Gastroesophageal sphincter (tissue), 4 donors: ENCODE measurements at regions not wholly inside any gene's neighbourhood (a gene's known extent, or its start where the extent isn't known, plus 50 kb on each side); places are given as distances from the start of the nearest gene placed in this dataset.

Source experiments
- ATAC-seq: fragments of 150-250 bp; one replicate; pipeline ENCODE4 v1.9.1; 2016; ENCODE audit warnings: mild to moderate bottlenecking, moderate library complexity
- H3K27ac ChIP-seq, 4 donors: fragments of 200-600 bp; sonication (generic) in 3 of 4; 1 replicate in 3 of 4; 2 replicates in 1 of 4; pipeline ENCODE4 v1.5.1; 2016 to 2019
- H3K27me3 ChIP-seq: fragments of 200-600 bp; sonication (generic); one replicate; pipeline ENCODE4 v1.5.1; 2019
- H3K36me3 ChIP-seq, 2 donors: fragments of 200-600 bp; sonication (generic); one replicate each; pipeline ENCODE4 v1.5.1; 2019; ENCODE audit warnings: control low read depth in 1 of 2
- H3K4me1 ChIP-seq, 3 donors: fragments of 200-600 bp; sonication (generic); 1 replicate in 2 of 3; 2 replicates in 1 of 3; pipeline ENCODE4 v1.5.1; 2016 to 2019; ENCODE audit warnings: control low read depth in 2 of 3
- H3K4me3 ChIP-seq, 2 donors: fragments of 200-600 bp; sonication (generic); one replicate each; pipeline ENCODE4 v1.5.1; 2019; ENCODE audit warnings: mild to moderate bottlenecking in 1 of 2, moderate library complexity in 1 of 2
- H3K9me3 ChIP-seq, 3 donors: fragments of 200-600 bp; sonication (generic); one replicate each; pipeline ENCODE4 v1.5.1; 2017 to 2019; ENCODE audit warnings: control low read depth in 2 of 3
- EP300 ChIP-seq: sonication (generic); formaldehyde crosslinking; IDR thresholded peaks from one replicate; pipeline ENCODE4 v1.6.1; 2017; ENCODE audit warnings: antibody characterized with exemption, mild to moderate bottlenecking
- POLR2A ChIP-seq, 2 donors: fragments of 450-650 bp; IDR thresholded peaks; one replicate each; pipeline ENCODE4 v1.6.1; 2017; ENCODE audit warnings: antibody characterized with exemption in 2 of 2, mild to moderate bottlenecking in 2 of 2, moderate library complexity in 1 of 2
- POLR2AphosphoS5 ChIP-seq: sonication (generic); formaldehyde crosslinking; IDR thresholded peaks from one replicate; pipeline ENCODE4 v1.6.1; 2017; ENCODE audit warnings: antibody characterized with exemption
- WGBS, 2 donors: methylation state at CpG; one replicate each; pipeline ENCODE4 v1.1.5; 2018; ENCODE audit warnings: low coverage in 1 of 2; 5-methylcytosine and 5-hydroxymethylcytosine counted together
- TF ChIP-seq, protein P1 (sequence below), 4 experiments: fragments of 200-600 bp in 2 of 4; fragments of 450-650 bp in 2 of 4; sonication (generic) in 1 of 4; IDR thresholded peaks; one replicate each; pipeline ENCODE4 v1.5.1; 2017 to 2019; ENCODE audit warnings: antibody characterized with exemption in 4 of 4, mild to moderate bottlenecking in 2 of 4, moderate library complexity in 2 of 4

DNA sequence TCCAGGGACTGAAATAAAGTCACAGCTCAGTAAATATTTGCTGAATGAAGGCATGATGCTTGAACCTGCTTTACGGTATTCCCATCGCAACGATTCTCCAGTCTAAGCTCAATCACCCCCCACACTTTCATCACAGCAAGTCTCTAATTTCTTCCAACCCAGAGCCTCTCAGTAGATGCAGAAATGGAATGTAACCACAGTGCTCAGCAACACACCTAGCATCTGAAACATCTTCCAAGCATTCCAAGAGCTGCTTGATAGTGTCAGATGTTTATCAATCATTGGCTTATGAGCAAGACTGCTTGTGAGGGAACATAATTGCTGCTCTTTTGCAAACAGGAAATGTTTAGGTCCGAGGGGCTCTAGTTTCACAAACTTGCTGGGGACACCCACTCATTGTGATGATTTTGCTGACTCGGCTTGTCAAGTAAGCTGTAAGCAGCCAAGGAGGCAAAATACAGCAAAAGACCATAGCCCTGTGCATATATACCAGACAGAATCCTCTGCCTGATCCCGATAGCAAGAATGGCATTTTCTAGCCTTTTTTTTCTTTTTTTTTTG lies 751.2 kb downstream of the NR2F2 start:
- Histone ChIP-seq H3K27me3 (peaks cover 6% of the 10 kb centered on the region), H3K36me3 (no peaks in the 10 kb centered on the region), H3K9me3 (no peaks in the 10 kb centered on the region), H3K27ac (no peak overlapping the region), H3K4me3 (no peak overlapping the region), H3K4me1 (no peaks in the 10 kb centered on the region)
- 66 to 95% methylated on average over 3 of the region's 6 CpGs for WGBS, 2 donors
- ATAC-seq, result no peak
- TF ChIP-seq POLR2A (IDR thresholded peaks at IDR 0.05) (no peak), POLR2AphosphoS5 (no peak), EP300 (no peak)
- TF ChIP-seq, protein P1, sequence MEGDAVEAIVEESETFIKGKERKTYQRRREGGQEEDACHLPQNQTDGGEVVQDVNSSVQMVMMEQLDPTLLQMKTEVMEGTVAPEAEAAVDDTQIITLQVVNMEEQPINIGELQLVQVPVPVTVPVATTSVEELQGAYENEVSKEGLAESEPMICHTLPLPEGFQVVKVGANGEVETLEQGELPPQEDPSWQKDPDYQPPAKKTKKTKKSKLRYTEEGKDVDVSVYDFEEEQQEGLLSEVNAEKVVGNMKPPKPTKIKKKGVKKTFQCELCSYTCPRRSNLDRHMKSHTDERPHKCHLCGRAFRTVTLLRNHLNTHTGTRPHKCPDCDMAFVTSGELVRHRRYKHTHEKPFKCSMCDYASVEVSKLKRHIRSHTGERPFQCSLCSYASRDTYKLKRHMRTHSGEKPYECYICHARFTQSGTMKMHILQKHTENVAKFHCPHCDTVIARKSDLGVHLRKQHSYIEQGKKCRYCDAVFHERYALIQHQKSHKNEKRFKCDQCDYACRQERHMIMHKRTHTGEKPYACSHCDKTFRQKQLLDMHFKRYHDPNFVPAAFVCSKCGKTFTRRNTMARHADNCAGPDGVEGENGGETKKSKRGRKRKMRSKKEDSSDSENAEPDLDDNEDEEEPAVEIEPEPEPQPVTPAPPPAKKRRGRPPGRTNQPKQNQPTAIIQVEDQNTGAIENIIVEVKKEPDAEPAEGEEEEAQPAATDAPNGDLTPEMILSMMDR (IDR thresholded peaks at IDR 0.05), result no peak

DNA sequence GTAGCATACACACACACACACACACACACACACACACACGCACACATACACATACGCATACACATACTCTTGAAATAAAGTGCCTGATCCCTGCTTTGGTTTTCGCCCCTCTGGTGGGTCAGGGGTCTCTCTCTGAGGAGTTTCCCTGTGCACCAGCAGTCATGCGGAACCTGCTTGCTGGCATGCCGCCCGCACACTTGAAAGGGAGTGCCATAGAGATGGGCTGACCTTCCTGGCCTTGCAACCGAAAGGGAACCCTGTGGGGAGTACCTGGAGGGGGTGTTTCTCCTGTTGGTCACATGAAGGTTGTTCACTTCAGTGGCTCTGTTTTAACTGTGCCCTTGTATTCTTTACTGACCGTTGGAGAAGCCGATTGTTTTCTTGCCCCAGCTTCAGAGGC lies 752.3 kb downstream of the NR2F2 start:
- Histone ChIP-seq H3K9me3 (no peaks in the 10 kb centered on the region), H3K27me3 (peaks cover 6% of the 10 kb centered on the region), H3K27ac (no peak overlapping the region), H3K4me3 (no peak overlapping the region), H3K4me1 (no peaks in the 10 kb centered on the region), H3K36me3 (no peaks in the 10 kb centered on the region)
- no peak for ATAC-seq
- 90 to 91% methylated on average over 6 to 9 of the region's 9 CpGs for WGBS, 2 donors
- TF ChIP-seq POLR2AphosphoS5 (no peak), POLR2A (IDR thresholded peaks at IDR 0.05) (no peak), EP300 (no peak)
- TF ChIP-seq, protein P1 (IDR thresholded peaks at IDR 0.05), result no peak

DNA sequence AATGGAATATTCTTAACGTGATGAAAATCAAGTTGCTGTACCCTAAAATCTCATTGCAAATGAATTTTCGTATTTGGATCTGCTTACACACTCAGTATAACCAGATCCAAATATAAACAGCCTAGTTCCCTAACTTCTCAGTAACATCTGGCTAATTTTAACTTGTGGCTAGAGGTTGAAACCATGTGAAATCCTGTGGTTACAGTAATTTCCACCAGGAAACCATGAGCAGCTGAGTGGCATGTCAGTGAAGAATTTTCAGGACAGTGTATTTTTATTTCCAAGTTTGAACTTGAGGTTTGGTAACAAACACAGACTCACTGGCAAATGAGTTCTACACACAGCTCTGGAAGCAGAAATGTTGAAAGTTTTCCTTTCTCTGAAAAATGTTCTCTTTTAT lies 754.1 kb downstream of the NR2F2 start:
- no peak for ATAC-seq
- Histone ChIP-seq H3K4me3 (no peak overlapping the region), H3K27ac (no peak overlapping the region), H3K4me1 (no peaks in the 10 kb centered on the region), H3K27me3 (peaks cover 6% of the 10 kb centered on the region), H3K9me3 (no peaks in the 10 kb centered on the region), H3K36me3 (no peaks in the 10 kb centered on the region)
- WGBS, 2 donors, result 11 to 42% methylated on average over 2 of the region's 2 CpGs
- no peak for TF ChIP-seq POLR2A (IDR thresholded peaks at IDR 0.05)
- TF ChIP-seq, protein P1 (IDR thresholded peaks at IDR 0.05), result no peak
- no peak for TF ChIP-seq EP300
- no peak for TF ChIP-seq POLR2AphosphoS5

DNA sequence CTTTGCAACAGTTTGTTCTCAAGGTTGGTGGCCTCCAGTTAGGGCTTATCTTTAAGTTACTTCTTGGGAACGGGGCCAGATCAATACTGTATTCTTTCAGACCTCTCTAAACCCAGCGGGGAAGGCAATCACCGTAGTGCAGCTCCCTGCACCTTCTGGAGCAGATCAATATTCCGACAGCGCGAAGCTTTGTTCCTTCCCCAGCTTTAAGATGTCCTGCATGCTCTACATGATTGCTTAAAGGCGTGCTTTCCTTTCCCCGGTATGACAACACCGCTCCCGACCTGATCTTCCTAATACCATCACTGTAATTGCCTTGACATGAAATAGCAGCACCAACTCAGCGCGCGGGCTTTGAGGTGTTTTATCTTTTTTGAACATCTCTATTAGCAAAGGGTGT lies 755.2 kb downstream of the NR2F2 start:
- ATAC-seq, result no peak
- H3K27me3 ChIP-seq, result peaks cover 6% of the 10 kb centered on the region
- no peaks in the 10 kb centered on the region for H3K36me3 ChIP-seq
- no peak overlapping the region for H3K27ac ChIP-seq
- H3K9me3 ChIP-seq, result no peaks in the 10 kb centered on the region
- H3K4me1 ChIP-seq, result no peaks in the 10 kb centered on the region
- no peak overlapping the region for H3K4me3 ChIP-seq
- 80% methylated on average over 12 of the region's 13 CpGs for WGBS, 2 donors
- TF ChIP-seq, protein P1 (IDR thresholded peaks at IDR 0.05), result no peak
- TF ChIP-seq EP300, result no peak
- TF ChIP-seq POLR2AphosphoS5, result no peak
- no peak for TF ChIP-seq POLR2A (IDR thresholded peaks at IDR 0.05)

DNA sequence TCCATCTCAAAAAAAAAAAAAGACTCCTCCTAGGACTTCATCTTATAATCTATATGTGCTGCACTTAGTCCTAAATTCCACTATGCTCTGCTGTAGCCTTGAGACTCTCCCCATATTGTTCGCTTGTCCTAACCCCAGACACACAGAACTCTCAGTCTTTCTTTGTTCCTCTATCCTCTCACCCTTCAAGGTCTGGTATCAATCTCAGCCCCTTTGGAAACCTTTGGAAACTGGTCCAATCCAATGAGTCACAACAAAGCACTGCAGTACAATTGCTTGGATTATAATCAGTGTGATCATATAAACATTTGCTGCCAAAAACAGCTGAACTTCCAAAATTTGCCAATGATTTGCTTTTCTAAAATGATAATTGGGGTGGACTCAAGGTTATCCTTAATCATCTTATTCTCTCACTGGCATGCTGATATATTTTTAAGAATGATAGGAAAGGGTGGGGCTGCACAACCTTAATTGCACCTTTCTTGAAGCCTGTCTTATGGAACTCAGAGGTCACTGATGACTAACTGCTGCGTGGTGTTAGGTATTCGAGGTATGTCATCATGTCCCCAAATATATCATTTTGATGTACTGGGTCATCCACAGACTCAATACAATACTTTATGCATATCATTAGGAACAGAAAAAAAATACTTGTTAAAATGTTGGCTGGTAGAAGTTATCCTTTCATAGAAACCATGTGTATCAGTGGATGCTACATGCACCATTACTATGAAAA lies 756.7 kb downstream of the NR2F2 start:
- Histone ChIP-seq H3K27ac (no peak overlapping the region), H3K4me1 (no peaks in the 10 kb centered on the region), H3K4me3 (no peak overlapping the region), H3K36me3 (no peaks in the 10 kb centered on the region), H3K9me3 (no peaks in the 10 kb centered on the region), H3K27me3 (peaks cover 6% of the 10 kb centered on the region)
- TF ChIP-seq POLR2A (IDR thresholded peaks at IDR 0.05), result no peak
- no peak for TF ChIP-seq POLR2AphosphoS5
- TF ChIP-seq, protein P1 (IDR thresholded peaks at IDR 0.05), result no peak
- TF ChIP-seq EP300, result no peak
- 40 to 47% methylated on average over 3 of the region's 3 CpGs for WGBS, 2 donors
- no peak for ATAC-seq
